RWPE1 (cell line): ENCODE measurements at regions not wholly inside any gene's neighbourhood (a gene's known extent, or its start where the extent isn't known, plus 50 kb on each side); places are given as distances from the start of the nearest gene placed in this dataset.

Experiments
- CTCF ChIA-PET: fragments of 350-600 bp; sonication (Branson Sonifier 250); formaldehyde crosslinking; extraction: SDS; loops from one replicate; lab custom pipeline; 2021; lab: Yijun Ruan, JAX
- POLR2A ChIA-PET: fragments of 400-600 bp; formaldehyde crosslinking; extraction: SDS; loops from one replicate; lab custom pipeline; 2020; ENCODE audit warnings: antibody characterized with exemption; ENCODE audit not compliant: low non-redundant PET; lab: Yijun Ruan, JAX
- DNase-seq: peaks from one replicate; pipeline ENCODE4 v3.0.0; 2012; ENCODE audit warnings: low spot score
- H3K27ac ChIP-seq: fragments of 450-650 bp; 2 replicates; pipeline ENCODE4 v1.5.1; 2017
- CTCF ChIP-seq: fragments of 450-650 bp; conservative IDR thresholded peaks from 2 replicates; pipeline ENCODE4 v1.5.1; 2017; ENCODE audit warnings: low read depth, mild to moderate bottlenecking

- CTCF ChIA-PET, result no interaction called here
- DNase-seq, result peak; percentile 22
- no peak for TF ChIP-seq CTCF
- H3K27ac ChIP-seq, result no peak overlapping the region
- POLR2A ChIA-PET, result no interaction called here
Measured at GRCh38 chr12:60830381-60830780, 1234.6 kb downstream of the SLC16A7 start.

- H3K27ac ChIP-seq, result no peak overlapping the region
- CTCF ChIA-PET, result no interaction called here
- no peak for DNase-seq
- TF ChIP-seq CTCF, result no peak
- POLR2A ChIA-PET, result no interaction called here
Measured at GRCh38 chr12:60832290-60832689, 1236.5 kb downstream of the SLC16A7 start.

- ChIA-PET POLR2A (no interaction called here), CTCF (no interaction called here)
- no peak for DNase-seq
- TF ChIP-seq CTCF, result no peak
- no peak overlapping the region for H3K27ac ChIP-seq
Measured at GRCh38 chr12:60834372-60834771, 1238.5 kb downstream of the SLC16A7 start.

GRCh38 chr12:60834806-60835205 lies 1239.0 kb downstream of the SLC16A7 start:
- POLR2A ChIA-PET, result no interaction called here
- no peak for DNase-seq
- CTCF ChIA-PET, result no interaction called here
- no peak for TF ChIP-seq CTCF
- no peak overlapping the region for H3K27ac ChIP-seq

GRCh38 chr12:60836651-60837050 lies 1240.8 kb downstream of the SLC16A7 start:
- H3K27ac ChIP-seq, result no peak overlapping the region
- no peak for TF ChIP-seq CTCF
- DNase-seq, result no peak
- POLR2A ChIA-PET, result no interaction called here
- CTCF ChIA-PET, result interaction anchor here (0.6 kb wide), 1 partner anchor 1288 kb away, joined by 3 read pairs; no protein-coding TSS in a partner anchor

- no peak overlapping the region for H3K27ac ChIP-seq
- DNase-seq, result no peak
- ChIA-PET CTCF (no interaction called here), POLR2A (no interaction called here)
- no peak for TF ChIP-seq CTCF
Measured at GRCh38 chr12:60842181-60842580, 1246.4 kb downstream of the SLC16A7 start.

GRCh38 chr12:60844101-60844500 lies 1248.3 kb downstream of the SLC16A7 start:
- TF ChIP-seq CTCF, result no peak
- POLR2A ChIA-PET, result no interaction called here
- CTCF ChIA-PET, result no interaction called here
- DNase-seq, result no peak
- H3K27ac ChIP-seq, result no peak overlapping the region
